ENCODE measurements at regions not wholly inside any gene's neighbourhood (a gene's known extent, or its start where the extent isn't known, plus 50 kb on each side); places are given as distances from the start of the nearest gene placed in this dataset.

- TF ChIP-seq CTCF (conservative IDR thresholded peaks at IDR 0.05; ENCODE audit: low read depth in 2 of 2) (no peak), EZH2 (IDR thresholded peaks at IDR 0.05; ENCODE audit: low read depth, unreplicated experiment) (no peak), STAT1 (IDR thresholded peaks at IDR 0.05; ENCODE audit: unreplicated experiment) (no peak), JUNB (IDR thresholded peaks at IDR 0.05; ENCODE audit: unreplicated experiment) (no peak), EZH2phosphoT487 (IDR thresholded peaks at IDR 0.05; ENCODE audit: unreplicated experiment) (no peak)
Measured at GRCh38 chr4:58566260-58566659, 1456.1 kb upstream of the IGFBP7 start.

Measured in GM23338 (cell line).